Muscle layer of duodenum (tissue), 2 donors: ENCODE measurements at regions not wholly inside any gene's neighbourhood (a gene's known extent, or its start where the extent isn't known, plus 50 kb on each side); places are given as distances from the start of the nearest gene placed in this dataset.

ENCODE experiments used
- H3K27ac ChIP-seq: one replicate; pipeline ENCODE4 v1.7.0; 2013; ENCODE audit warnings: mild to moderate bottlenecking, low read length
- H3K27me3 ChIP-seq: one replicate; pipeline ENCODE4 v1.7.0; 2013; ENCODE audit warnings: low read depth, mild to moderate bottlenecking, control low read depth, low read length
- H3K36me3 ChIP-seq, 2 donors: one replicate each; pipeline ENCODE4 v1.7.0; 2013; ENCODE audit warnings: low read length in 2 of 2, control low read depth in 1 of 2, mild to moderate bottlenecking in 1 of 2; ENCODE audit not compliant: insufficient read depth in 2 of 2, control insufficient read depth in 1 of 2
- H3K4me1 ChIP-seq, 2 donors: one replicate each; pipeline ENCODE4 v1.7.0; 2013; ENCODE audit warnings: low read length in 2 of 2, mild to moderate bottlenecking in 2 of 2, control low read depth in 1 of 2, moderate library complexity in 1 of 2; ENCODE audit not compliant: insufficient read depth in 2 of 2, control insufficient read depth in 1 of 2
- H3K4me3 ChIP-seq, 2 donors: one replicate each; pipeline ENCODE4 v1.7.0; 2013; ENCODE audit warnings: low read length in 2 of 2, low read depth in 1 of 2, mild to moderate bottlenecking in 1 of 2
- H3K9me3 ChIP-seq, 2 donors: one replicate each; pipeline ENCODE4 v1.7.0; 2013; ENCODE audit warnings: low read length in 2 of 2, control low read depth in 1 of 2, mild to moderate bottlenecking in 1 of 2; ENCODE audit not compliant: control insufficient read depth in 1 of 2
- donor health status: healthy.

- Histone ChIP-seq H3K9me3 (no peaks in the 10 kb centered on the region), H3K36me3 (no peaks in the 10 kb centered on the region), H3K4me1 (no peaks in the 10 kb centered on the region), H3K27ac (no peak overlapping the region), H3K4me3 (no peak overlapping the region), H3K27me3 (no peaks in the 10 kb centered on the region)
Observed at GRCh38 chr3:27779176-27779575, 57.1 kb upstream of the EOMES start.

GRCh38 chr3:27789420-27789819 lies 67.3 kb upstream of the EOMES start:
- no peak overlapping the region for H3K4me3 ChIP-seq
- no peak overlapping the region for H3K27ac ChIP-seq
- no peaks in the 10 kb centered on the region for H3K36me3 ChIP-seq
- no peaks in the 10 kb centered on the region for H3K27me3 ChIP-seq
- no peaks in the 10 kb centered on the region for H3K4me1 ChIP-seq
- H3K9me3 ChIP-seq, result no peaks in the 10 kb centered on the region

- H3K27me3 ChIP-seq, result no peaks in the 10 kb centered on the region
- no peak overlapping the region for H3K27ac ChIP-seq
- no peak overlapping the region for H3K4me3 ChIP-seq
Observed at GRCh38 chr3:27791956-27792355, 69.8 kb upstream of the EOMES start.

DNA sequence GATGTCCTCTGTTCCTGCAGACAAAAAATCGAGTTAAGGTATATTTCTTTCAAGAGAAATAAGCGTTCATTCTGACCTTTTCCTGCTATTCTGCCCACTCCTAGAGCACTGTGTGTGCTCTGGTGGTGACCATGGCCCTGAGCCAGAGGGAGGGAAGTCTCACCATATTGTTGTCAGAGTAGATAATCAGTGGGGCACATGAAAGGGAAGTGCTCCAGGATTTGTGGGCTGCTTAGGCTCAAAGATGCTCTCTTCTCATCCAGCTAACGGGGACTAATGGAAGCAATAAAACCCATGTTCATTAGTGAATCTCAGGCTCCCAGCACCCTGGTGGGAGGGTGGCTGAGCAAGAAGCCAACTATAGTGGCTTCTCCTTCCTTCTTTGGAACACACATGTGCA lies 70.7 kb upstream of the EOMES start:
- Histone ChIP-seq H3K4me3 (no peak overlapping the region), H3K4me1 (no peaks in the 10 kb centered on the region), H3K27ac (no peak overlapping the region), H3K9me3 (no peaks in the 10 kb centered on the region), H3K27me3 (no peaks in the 10 kb centered on the region), H3K36me3 (no peaks in the 10 kb centered on the region)

More at GRCh38 chr3:27791956-27792355, 69.8 kb upstream of the EOMES start:
- Histone ChIP-seq H3K36me3 (no peaks in the 10 kb centered on the region), H3K9me3 (no peaks in the 10 kb centered on the region), H3K4me1 (no peaks in the 10 kb centered on the region)

DNA sequence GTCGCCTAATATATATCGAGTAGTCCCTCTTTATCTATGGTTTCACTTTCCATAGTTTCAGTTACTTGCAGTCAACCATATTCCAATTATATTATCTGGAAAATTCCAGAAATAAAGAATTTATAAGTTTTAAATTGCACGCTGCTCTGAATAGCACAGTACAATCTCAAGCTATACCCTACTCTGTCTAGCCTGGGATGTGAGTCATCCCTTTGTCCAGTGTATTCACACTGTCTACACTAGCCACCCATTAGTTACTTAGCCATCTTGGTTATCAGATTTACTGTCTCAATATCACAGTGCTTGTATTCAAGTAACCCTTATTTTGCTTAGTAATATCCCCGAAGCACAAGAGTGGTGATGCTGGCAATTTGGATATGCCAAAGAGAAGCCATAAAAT lies 72.1 kb upstream of the EOMES start:
- H3K4me1 ChIP-seq, result no peaks in the 10 kb centered on the region
- H3K27me3 ChIP-seq, result no peaks in the 10 kb centered on the region
- no peaks in the 10 kb centered on the region for H3K9me3 ChIP-seq
- H3K27ac ChIP-seq, result no peak overlapping the region
- no peak overlapping the region for H3K4me3 ChIP-seq
- H3K36me3 ChIP-seq, result no peaks in the 10 kb centered on the region

- Histone ChIP-seq H3K27me3 (no peaks in the 10 kb centered on the region), H3K9me3 (no peaks in the 10 kb centered on the region), H3K4me1 (no peaks in the 10 kb centered on the region), H3K4me3 (no peak overlapping the region), H3K36me3 (no peaks in the 10 kb centered on the region), H3K27ac (no peak overlapping the region)
Observed at GRCh38 chr3:27796365-27796875, 74.3 kb upstream of the EOMES start.

- H3K4me1 ChIP-seq, result no peaks in the 10 kb centered on the region
- no peaks in the 10 kb centered on the region for H3K9me3 ChIP-seq
- no peaks in the 10 kb centered on the region for H3K36me3 ChIP-seq
- no peak overlapping the region for H3K27ac ChIP-seq
- H3K27me3 ChIP-seq, result no peaks in the 10 kb centered on the region
- H3K4me3 ChIP-seq, result no peak overlapping the region
Observed at GRCh38 chr3:27797773-27798172, 75.7 kb upstream of the EOMES start.

GRCh38 chr3:27800261-27800660 lies 78.1 kb upstream of the EOMES start:
- Histone ChIP-seq H3K27me3 (no peaks in the 10 kb centered on the region), H3K36me3 (no peaks in the 10 kb centered on the region), H3K27ac (no peak overlapping the region), H3K9me3 (no peaks in the 10 kb centered on the region), H3K4me1 (no peaks in the 10 kb centered on the region), H3K4me3 (no peak overlapping the region)

DNA sequence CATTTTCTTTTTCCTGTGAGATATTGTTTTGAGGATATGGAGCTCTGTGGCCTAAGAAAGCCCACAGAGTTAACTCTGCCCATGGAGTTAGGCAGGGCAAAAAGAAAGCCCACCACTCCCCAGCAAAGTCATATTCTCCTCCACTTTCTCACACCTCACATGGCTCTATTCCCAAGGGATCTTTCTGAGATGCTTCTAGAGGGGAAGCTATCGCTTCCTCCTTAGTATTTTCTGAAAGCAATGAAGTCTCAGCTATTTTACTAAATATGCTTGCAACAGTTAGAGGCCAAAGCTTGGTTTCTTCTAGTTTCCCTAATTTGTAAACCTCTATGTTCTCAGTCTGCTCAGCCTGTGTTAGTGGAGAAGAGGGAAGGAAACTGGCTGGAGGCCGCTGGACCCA lies 80.3 kb upstream of the EOMES start:
- Histone ChIP-seq H3K4me1 (no peaks in the 10 kb centered on the region), H3K27ac (no peak overlapping the region), H3K27me3 (no peaks in the 10 kb centered on the region), H3K4me3 (no peak overlapping the region), H3K36me3 (no peaks in the 10 kb centered on the region), H3K9me3 (no peaks in the 10 kb centered on the region)

DNA sequence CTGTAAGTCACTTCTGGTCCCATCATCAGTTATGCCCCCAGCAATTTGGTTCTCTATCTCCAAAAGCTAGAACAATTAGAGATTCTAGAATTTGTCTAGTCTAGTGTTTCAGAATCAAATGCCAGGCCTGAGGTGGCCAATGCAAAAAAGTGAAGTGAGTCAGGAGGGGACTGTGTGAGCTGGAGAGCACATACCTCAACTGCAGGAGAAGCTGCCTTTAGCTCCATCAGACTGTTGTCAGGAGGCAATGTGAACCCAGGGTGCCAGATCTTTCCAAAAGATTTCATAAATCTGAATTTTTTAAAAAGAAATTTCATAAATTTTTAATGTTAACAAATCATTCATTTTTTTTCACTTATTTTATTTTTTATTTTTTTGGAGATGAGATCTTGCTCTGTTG lies 80.7 kb upstream of the EOMES start:
- no peaks in the 10 kb centered on the region for H3K27me3 ChIP-seq
- H3K36me3 ChIP-seq, result no peaks in the 10 kb centered on the region
- H3K4me3 ChIP-seq, result no peak overlapping the region
- no peak overlapping the region for H3K27ac ChIP-seq
- H3K9me3 ChIP-seq, result no peaks in the 10 kb centered on the region
- H3K4me1 ChIP-seq, result no peaks in the 10 kb centered on the region

DNA sequence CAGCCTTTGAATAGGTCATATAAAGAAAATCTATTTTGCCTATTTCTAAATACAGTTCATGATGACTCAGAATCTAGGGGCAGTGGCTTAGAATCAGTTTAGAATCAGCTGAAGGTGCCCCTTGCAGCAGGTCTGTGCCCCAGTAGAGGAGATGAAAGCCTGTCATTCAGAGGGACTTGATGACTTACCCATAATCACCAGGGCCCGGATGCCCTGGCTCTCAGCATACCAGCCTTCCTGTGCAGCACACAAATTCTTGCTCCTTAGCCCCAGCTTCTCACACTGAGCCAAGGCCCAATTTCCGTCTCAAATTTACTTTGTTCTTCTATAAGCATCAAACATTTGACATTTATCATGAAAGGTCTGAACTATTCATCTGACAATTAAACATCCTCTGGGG lies 83.2 kb upstream of the EOMES start:
- Histone ChIP-seq H3K4me1 (no peaks in the 10 kb centered on the region), H3K27ac (no peak overlapping the region), H3K36me3 (no peaks in the 10 kb centered on the region), H3K27me3 (no peaks in the 10 kb centered on the region), H3K9me3 (no peaks in the 10 kb centered on the region), H3K4me3 (no peak overlapping the region)

DNA sequence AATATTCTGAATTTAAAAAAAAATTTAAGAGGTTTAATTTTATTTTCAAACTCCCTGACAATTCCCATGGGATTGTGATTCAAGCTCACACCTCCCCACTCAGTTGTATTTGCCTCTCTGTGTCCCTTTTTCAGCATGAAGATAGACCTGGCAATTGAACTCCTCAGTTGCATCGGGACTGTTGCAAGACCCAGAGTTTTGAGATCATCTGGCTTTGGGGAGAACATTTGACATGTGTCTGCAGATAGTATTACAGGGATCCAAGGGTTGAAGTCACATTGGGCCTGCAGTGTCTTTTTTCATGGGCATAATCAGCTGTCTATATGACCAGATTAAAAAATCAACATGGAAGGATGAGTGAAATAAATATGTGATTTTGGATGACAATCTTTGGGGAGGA lies 91.1 kb upstream of the EOMES start:
- Histone ChIP-seq H3K27ac (no peak overlapping the region), H3K4me3 (no peak overlapping the region), H3K36me3 (no peaks in the 10 kb centered on the region), H3K27me3 (no peaks in the 10 kb centered on the region), H3K9me3 (no peaks in the 10 kb centered on the region), H3K4me1 (no peaks in the 10 kb centered on the region)
